ENCODE measurements at regions not wholly inside any gene's neighbourhood (a gene's known extent, or its start where the extent isn't known, plus 50 kb on each side); places are given as distances from the start of the nearest gene placed in this dataset.

DNA sequence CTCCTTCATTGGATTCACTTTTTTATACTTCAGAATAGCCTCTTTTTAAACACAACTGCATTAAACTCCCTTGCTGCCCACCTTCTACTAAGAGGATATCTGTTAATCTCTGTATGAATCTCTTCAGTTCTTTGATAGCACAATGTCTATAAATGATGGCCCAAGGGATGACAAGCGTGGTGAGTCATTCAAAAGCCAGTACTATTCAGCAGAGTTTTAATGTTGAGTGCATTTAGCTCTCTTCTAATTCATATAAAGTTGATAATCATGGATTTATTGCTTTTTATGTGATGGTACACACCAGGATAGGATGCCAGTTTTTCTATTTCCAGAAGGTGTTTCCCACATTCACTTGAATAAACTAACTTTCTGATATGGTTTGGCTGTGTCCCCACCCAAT lies 57.4 kb upstream of the HECTD2 start:
- TF ChIP-seq, protein P1, sequence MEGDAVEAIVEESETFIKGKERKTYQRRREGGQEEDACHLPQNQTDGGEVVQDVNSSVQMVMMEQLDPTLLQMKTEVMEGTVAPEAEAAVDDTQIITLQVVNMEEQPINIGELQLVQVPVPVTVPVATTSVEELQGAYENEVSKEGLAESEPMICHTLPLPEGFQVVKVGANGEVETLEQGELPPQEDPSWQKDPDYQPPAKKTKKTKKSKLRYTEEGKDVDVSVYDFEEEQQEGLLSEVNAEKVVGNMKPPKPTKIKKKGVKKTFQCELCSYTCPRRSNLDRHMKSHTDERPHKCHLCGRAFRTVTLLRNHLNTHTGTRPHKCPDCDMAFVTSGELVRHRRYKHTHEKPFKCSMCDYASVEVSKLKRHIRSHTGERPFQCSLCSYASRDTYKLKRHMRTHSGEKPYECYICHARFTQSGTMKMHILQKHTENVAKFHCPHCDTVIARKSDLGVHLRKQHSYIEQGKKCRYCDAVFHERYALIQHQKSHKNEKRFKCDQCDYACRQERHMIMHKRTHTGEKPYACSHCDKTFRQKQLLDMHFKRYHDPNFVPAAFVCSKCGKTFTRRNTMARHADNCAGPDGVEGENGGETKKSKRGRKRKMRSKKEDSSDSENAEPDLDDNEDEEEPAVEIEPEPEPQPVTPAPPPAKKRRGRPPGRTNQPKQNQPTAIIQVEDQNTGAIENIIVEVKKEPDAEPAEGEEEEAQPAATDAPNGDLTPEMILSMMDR (IDR thresholded peaks at IDR 0.05; ENCODE audit: low read depth, low read length) = no peak
- TF ChIP-seq, protein P2, sequence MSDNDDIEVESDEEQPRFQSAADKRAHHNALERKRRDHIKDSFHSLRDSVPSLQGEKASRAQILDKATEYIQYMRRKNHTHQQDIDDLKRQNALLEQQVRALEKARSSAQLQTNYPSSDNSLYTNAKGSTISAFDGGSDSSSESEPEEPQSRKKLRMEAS (IDR thresholded peaks at IDR 0.05; ENCODE audit: low read depth, low read length) = no peak
- no peak for TF ChIP-seq POLR2A (IDR thresholded peaks at IDR 0.05; ENCODE audit: extremely low read depth, insufficient read length)
